Testis (tissue), 2 donors: ENCODE measurements at regions not wholly inside any gene's neighbourhood (a gene's known extent, or its start where the extent isn't known, plus 50 kb on each side); places are given as distances from the start of the nearest gene placed in this dataset.

Experiments used
- DNase-seq: peaks from one replicate; pipeline ENCODE4 v3.0.0-alpha.2; 2019
- H3K27ac ChIP-seq, 2 donors: fragments of 200-600 bp; sonication (generic); one replicate each; pipeline ENCODE4 v1.5.1; 2019
- H3K27me3 ChIP-seq: fragments of 200-600 bp; sonication (generic); one replicate; pipeline ENCODE4 v1.5.1; 2019
- H3K36me3 ChIP-seq: fragments of 200-600 bp; sonication (generic); one replicate; pipeline ENCODE4 v1.5.1; 2017; ENCODE audit warnings: low read depth; ENCODE audit errors: missing control alignments
- H3K4me1 ChIP-seq: fragments of 200-600 bp; sonication (generic); one replicate; pipeline ENCODE4 v1.5.1; 2019
- H3K4me3 ChIP-seq, 2 donors: fragments of 200-600 bp; sonication (generic); one replicate each; pipeline ENCODE4 v1.5.1; 2017 to 2019
- H3K9me3 ChIP-seq: fragments of 200-600 bp; sonication (generic); one replicate; pipeline ENCODE4 v1.5.1; 2017
- CTCF ChIP-seq, 3 experiments: fragments of 450-650 bp in 2 of 3; fragments of 200-600 bp in 1 of 3; sonication (generic) in 1 of 3; IDR thresholded peaks; one replicate each; pipeline ENCODE4 v1.5.1; 2016 to 2019; ENCODE audit warnings: antibody characterized with exemption in 3 of 3, mild to moderate bottlenecking in 2 of 3, moderate library complexity in 1 of 3
- POLR2A ChIP-seq: fragments of 450-650 bp; IDR thresholded peaks from one replicate; pipeline ENCODE4 v1.6.1; 2017; ENCODE audit warnings: antibody characterized with exemption, mild to moderate bottlenecking, moderate library complexity
- WGBS, 2 donors: methylation state at CpG; one replicate each; pipeline ENCODE4 v1.1.5; 2018; 5-methylcytosine and 5-hydroxymethylcytosine counted together
- intact Hi-C: fragments of 100-400 bp; cut with DNase I; formaldehyde crosslinking; loops from one replicate; pipeline ENCODE4 v1.15.1; 2023; ENCODE audit warnings: low total_unique reads

GRCh38 chr1:34479731-34480130 is 275.1 kb upstream of the GJB5 start:
- no peak for TF ChIP-seq CTCF (IDR thresholded peaks at IDR 0.05)
- no peak for TF ChIP-seq POLR2A
- no peaks in the 10 kb centered on the region for H3K4me1 ChIP-seq
- 26 to 32% methylated on average over 5 of the region's 5 CpGs for WGBS, 2 donors
- no peak for DNase-seq
- no peak overlapping the region for H3K27ac ChIP-seq
- no peak overlapping the region for H3K4me3 ChIP-seq
- H3K27me3 ChIP-seq = no peaks in the 10 kb centered on the region
- no peaks in the 10 kb centered on the region for H3K9me3 ChIP-seq
- no peaks in the 10 kb centered on the region for H3K36me3 ChIP-seq
- intact Hi-C loops = no loop called here

- Histone ChIP-seq H3K9me3 (no peaks in the 10 kb centered on the region), H3K27ac (no peak overlapping the region), H3K4me3 (no peak overlapping the region), H3K36me3 (no peaks in the 10 kb centered on the region), H3K27me3 (no peaks in the 10 kb centered on the region), H3K4me1 (no peaks in the 10 kb centered on the region)
- intact Hi-C loops = no loop called here
- DNase-seq = no peak
- TF ChIP-seq CTCF (IDR thresholded peaks at IDR 0.05) (no peak), POLR2A (no peak)
Measured at GRCh38 chr1:34488080-34488708, 266.7 kb upstream of the GJB5 start.

GRCh38 chr1:34500451-34500850 is 254.4 kb upstream of the GJB5 start:
- H3K27ac ChIP-seq = no peak overlapping the region
- no peak for TF ChIP-seq POLR2A
- 14 to 18% methylated on average over 6 of the region's 6 CpGs for WGBS, 2 donors
- peak; percentile 51 for DNase-seq
- H3K36me3 ChIP-seq = no peaks in the 10 kb centered on the region
- H3K4me3 ChIP-seq = no peak overlapping the region
- intact Hi-C loops = no loop called here
- H3K4me1 ChIP-seq = no peaks in the 10 kb centered on the region
- no peaks in the 10 kb centered on the region for H3K27me3 ChIP-seq
- H3K9me3 ChIP-seq = no peaks in the 10 kb centered on the region

DNA sequence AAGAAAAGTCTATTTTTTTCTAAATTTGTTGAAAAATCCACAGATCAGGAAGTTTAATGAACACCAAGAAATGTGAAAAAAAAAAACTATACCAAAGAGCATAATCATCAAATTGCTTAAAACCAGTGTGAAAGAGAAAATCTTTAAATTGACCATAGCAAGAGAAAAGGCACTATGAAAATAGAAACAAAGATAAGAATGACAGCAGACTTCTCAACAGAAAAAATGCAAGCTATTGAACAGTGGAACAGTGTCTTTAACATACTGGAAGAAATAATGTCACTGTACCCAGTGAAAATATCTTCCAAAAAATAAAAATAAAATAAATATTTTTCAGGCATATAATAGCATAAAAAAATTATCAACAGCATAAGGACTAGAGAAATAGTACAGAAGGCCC is 243.0 kb upstream of the GJB5 start:
- Histone ChIP-seq H3K4me1 (no peaks in the 10 kb centered on the region), H3K36me3 (no peaks in the 10 kb centered on the region), H3K4me3 (no peak overlapping the region), H3K27ac (no peak overlapping the region), H3K27me3 (no peaks in the 10 kb centered on the region), H3K9me3 (no peaks in the 10 kb centered on the region)
- DNase-seq = no peak
- TF ChIP-seq POLR2A (no peak), CTCF (IDR thresholded peaks at IDR 0.05) (no peak)
- intact Hi-C loops = no loop called here

DNA sequence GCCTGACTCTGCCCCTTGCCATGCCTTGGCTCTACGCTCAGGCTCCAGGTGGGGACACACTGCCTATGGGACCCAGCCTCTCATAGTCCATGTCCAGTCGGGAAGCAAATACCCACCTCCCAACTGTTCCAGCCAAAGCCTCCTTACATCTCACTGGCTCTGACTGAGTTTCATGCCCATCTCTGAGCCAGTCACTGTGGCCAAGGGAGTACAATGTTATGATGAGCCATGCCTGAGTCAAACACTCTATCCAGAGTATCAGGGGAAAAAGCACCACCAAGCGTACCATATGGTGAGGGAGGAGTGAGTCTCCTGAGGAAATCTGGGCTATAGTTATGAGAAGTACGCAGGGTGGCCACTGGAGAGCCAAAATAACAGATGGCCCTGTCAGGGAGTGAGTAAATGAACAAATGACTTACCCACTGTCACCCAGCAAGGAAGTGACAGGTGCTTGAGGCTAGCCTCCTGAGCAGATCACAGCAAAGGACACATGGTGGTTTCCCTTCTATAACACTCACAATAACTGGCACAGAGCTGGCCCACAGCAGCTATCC is 236.6 kb upstream of the GJB5 start:
- whole genome bisulfite sequencing, 2 donors = 71 to 84% methylated on average over 4 of the region's 4 CpGs
- Histone ChIP-seq H3K27me3 (no peaks in the 10 kb centered on the region), H3K36me3 (no peaks in the 10 kb centered on the region), H3K9me3 (no peaks in the 10 kb centered on the region), H3K27ac (no peak overlapping the region), H3K4me3 (no peak overlapping the region), H3K4me1 (no peaks in the 10 kb centered on the region)
- no peak for TF ChIP-seq POLR2A
- TF ChIP-seq CTCF (IDR thresholded peaks at IDR 0.05) = no peak
- intact Hi-C loops = no loop called here
- no peak for DNase-seq
